Neural progenitor cell (in vitro differentiated cells): ENCODE measurements at regions not wholly inside any gene's neighbourhood (a gene's known extent, or its start where the extent isn't known, plus 50 kb on each side); places are given as distances from the start of the nearest gene placed in this dataset.
A peak's percentile ranks its signal among the peaks of the same experiment; 100 is the strongest.

Experiments used
- DNase-seq: peaks from one replicate; pipeline ENCODE4 v3.0.0-alpha.2; 2016; ENCODE audit warnings: low spot score
- H2AFZ ChIP-seq: fragments of 200-600 bp; sonication (generic); replicated peaks from 2 replicates; pipeline ENCODE4 v1.6.1; 2016; ENCODE audit warnings: antibody characterized with exemption
- H3F3A ChIP-seq: fragments of 200-600 bp; sonication (generic); 2 replicates; pipeline ENCODE4 v1.6.1; 2016; ENCODE audit warnings: antibody characterized with exemption, low read depth
- H3K27ac ChIP-seq: fragments of 200-600 bp; sonication (generic); 2 replicates; pipeline ENCODE4 v1.5.1; 2016; ENCODE audit warnings: mild to moderate bottlenecking
- H3K27me3 ChIP-seq: fragments of 200-600 bp; sonication (generic); 2 replicates; pipeline ENCODE4 v1.6.1; 2016; ENCODE audit warnings: mild to moderate bottlenecking, moderate library complexity
- H3K36me3 ChIP-seq: fragments of 200-600 bp; sonication (generic); 2 replicates; pipeline ENCODE4 v1.5.1; 2016
- H3K4me1 ChIP-seq: fragments of 200-600 bp; sonication (generic); 2 replicates; pipeline ENCODE4 v1.6.1; 2016; ENCODE audit warnings: mixed run types
- H3K4me2 ChIP-seq: fragments of 200-600 bp; sonication (generic); 2 replicates; pipeline ENCODE4 v1.6.1; 2016
- H3K4me3 ChIP-seq: fragments of 200-600 bp; sonication (generic); 2 replicates; pipeline ENCODE4 v1.5.1; 2016
- H3K79me2 ChIP-seq: fragments of 200-600 bp; sonication (generic); 2 replicates; pipeline ENCODE4 v1.6.1; 2016; ENCODE audit warnings: low read depth
- H3K9ac ChIP-seq: fragments of 200-600 bp; sonication (generic); 2 replicates; pipeline ENCODE4 v1.6.1; 2016
- H3K9me3 ChIP-seq: fragments of 200-600 bp; sonication (generic); 2 replicates; pipeline ENCODE4 v1.5.1; 2016; ENCODE audit warnings: low read depth
- H4K20me1 ChIP-seq: fragments of 200-600 bp; sonication (generic); 2 replicates; pipeline ENCODE4 v1.6.1; 2016; ENCODE audit warnings: low read depth
- H3K27ac Mint-ChIP-seq: 3 replicates; pipeline ENCODE4 v1.8.0; 2021; ENCODE audit warnings: mixed read lengths
- H3K27me3 Mint-ChIP-seq: 2 replicates; pipeline ENCODE4 v1.8.0; 2022; ENCODE audit warnings: low read depth, mild to moderate bottlenecking, inconsistent platforms, moderate library complexity, mixed read lengths; ENCODE audit not compliant: insufficient read depth
- H3K36me3 Mint-ChIP-seq: 3 replicates; pipeline ENCODE4 v1.8.0; 2021; ENCODE audit warnings: mixed read lengths
- H3K4me1 Mint-ChIP-seq: 3 replicates; pipeline ENCODE4 v1.8.0; 2021; ENCODE audit warnings: mixed read lengths
- H3K4me3 Mint-ChIP-seq: 3 replicates; pipeline ENCODE4 v1.8.0; 2021; ENCODE audit warnings: mild to moderate bottlenecking, moderate library complexity, mixed read lengths
- H3K9me3 Mint-ChIP-seq: 3 replicates; pipeline ENCODE4 v1.8.0; 2020; ENCODE audit warnings: mixed read lengths
- CTCF ChIP-seq: fragments of 200-600 bp; sonication (generic); IDR thresholded peaks from 2 replicates; pipeline ENCODE4 v1.5.1; 2017; ENCODE audit warnings: antibody characterized with exemption, mild to moderate bottlenecking
- EZH2 ChIP-seq: fragments of 200-600 bp; sonication (generic); IDR thresholded peaks from 2 replicates; pipeline ENCODE4 v1.6.1; 2017; ENCODE audit warnings: antibody characterized with exemption, mild to moderate bottlenecking, moderate library complexity
- EZH2phosphoT487 ChIP-seq: fragments of 200-600 bp; sonication (generic); IDR thresholded peaks from 2 replicates; pipeline ENCODE4 v1.6.1; 2017; ENCODE audit warnings: antibody characterized with exemption

- H3K27ac ChIP-seq: no peak overlapping the region
- Mint-ChIP-seq H3K36me3 (no peaks in the 10 kb centered on the region), H3K4me3 (no peak overlapping the region), H3K27ac (no peak overlapping the region), H3K4me1 (no peaks in the 10 kb centered on the region), H3K27me3 (peaks cover 3% of the 10 kb centered on the region), H3K9me3 (no peaks in the 10 kb centered on the region)
- no peaks in the 10 kb centered on the region for H4K20me1 ChIP-seq
- no peaks in the 10 kb centered on the region for H3K9me3 ChIP-seq
- no peak overlapping the region for H2AFZ ChIP-seq
- no peak overlapping the region for H3K4me2 ChIP-seq
- DNase-seq: no peak
- H3K27me3 ChIP-seq: no peaks in the 10 kb centered on the region
- H3K4me3 ChIP-seq: no peak overlapping the region
- H3K9ac ChIP-seq: no peak overlapping the region
- H3K79me2 ChIP-seq: no peaks in the 10 kb centered on the region
- no peaks in the 10 kb centered on the region for H3K36me3 ChIP-seq
- TF ChIP-seq EZH2: no peak
- no peak for TF ChIP-seq CTCF
- no peak for TF ChIP-seq EZH2phosphoT487
- H3K4me1 ChIP-seq: no peaks in the 10 kb centered on the region
- no peaks in the 10 kb centered on the region for H3F3A ChIP-seq
Measured at GRCh38 chr15:98513428-98513986, 134.8 kb upstream of the IGF1R start.

DNA sequence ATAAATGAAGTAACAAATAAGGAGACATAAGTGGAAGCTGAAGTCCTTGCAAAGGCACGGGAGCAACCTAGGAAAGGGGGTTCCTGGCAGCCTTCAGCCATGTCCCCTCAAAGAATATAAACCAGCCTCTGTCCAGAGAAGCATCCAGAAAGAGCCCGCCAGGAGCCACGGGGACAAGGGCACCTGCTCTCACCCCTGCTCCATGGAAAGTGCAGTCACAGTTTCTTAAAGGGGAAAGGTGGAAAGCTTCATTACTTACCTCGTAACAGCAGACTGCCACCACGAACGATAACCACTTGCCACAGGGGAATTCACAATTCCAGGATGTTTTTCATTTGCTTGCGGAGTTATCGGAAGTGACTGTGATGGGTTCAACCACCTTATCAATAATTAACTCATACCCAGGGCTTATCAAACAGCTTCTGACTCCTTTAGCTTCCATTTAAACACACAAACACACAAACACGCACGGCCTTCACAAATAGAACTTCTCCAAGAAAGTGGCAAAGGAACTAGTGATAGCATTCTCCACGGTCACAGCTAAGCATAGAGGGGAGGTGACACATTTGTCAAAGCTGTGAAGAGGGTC lies 134.2 kb upstream of the IGF1R start:
- Mint-ChIP-seq H3K27ac (no peak overlapping the region), H3K27me3 (peaks cover 3% of the 10 kb centered on the region), H3K4me1 (peaks cover 3% of the 10 kb centered on the region), H3K36me3 (no peaks in the 10 kb centered on the region), H3K4me3 (no peak overlapping the region), H3K9me3 (no peaks in the 10 kb centered on the region)
- Histone ChIP-seq H3F3A (no peaks in the 10 kb centered on the region), H4K20me1 (no peaks in the 10 kb centered on the region), H3K27me3 (no peaks in the 10 kb centered on the region), H3K36me3 (no peaks in the 10 kb centered on the region), H3K4me2 (no peak overlapping the region), H3K9ac (no peak overlapping the region), H2AFZ (no peak overlapping the region), H3K9me3 (no peaks in the 10 kb centered on the region), H3K4me1 (no peaks in the 10 kb centered on the region), H3K79me2 (no peaks in the 10 kb centered on the region), H3K4me3 (no peak overlapping the region), H3K27ac (no peak overlapping the region)
- TF ChIP-seq CTCF (no peak), EZH2 (no peak), EZH2phosphoT487 (no peak)
- DNase-seq: no peak

GRCh38 chr15:98518823-98519561 lies 129.3 kb upstream of the IGF1R start:
- H3K4me2 ChIP-seq: peak overlapping the region; percentile 46
- no peaks in the 10 kb centered on the region for H3K36me3 ChIP-seq
- Mint-ChIP-seq H3K27ac (no peak overlapping the region), H3K4me1 (peaks cover 15% of the 10 kb centered on the region), H3K9me3 (no peaks in the 10 kb centered on the region), H3K27me3 (peaks cover 6% of the 10 kb centered on the region), H3K36me3 (no peaks in the 10 kb centered on the region), H3K4me3 (peak overlapping the region; percentile 28)
- H3K4me3 ChIP-seq: no peak overlapping the region
- no peaks in the 10 kb centered on the region for H3K9me3 ChIP-seq
- TF ChIP-seq CTCF: peak; percentile 75
- TF ChIP-seq EZH2: no peak
- no peak for TF ChIP-seq EZH2phosphoT487
- no peaks in the 10 kb centered on the region for H3K79me2 ChIP-seq
- peaks cover 3% of the 10 kb centered on the region for H3K4me1 ChIP-seq
- H3K27ac ChIP-seq: no peak overlapping the region
- H3K27me3 ChIP-seq: no peaks in the 10 kb centered on the region
- H2AFZ ChIP-seq: no peak overlapping the region
- no peak overlapping the region for H3K9ac ChIP-seq
- no peaks in the 10 kb centered on the region for H3F3A ChIP-seq
- no peaks in the 10 kb centered on the region for H4K20me1 ChIP-seq
- DNase-seq: peak; percentile 90
